ENCODE measurements at regions not wholly inside any gene's neighbourhood (a gene's known extent, or its start where the extent isn't known, plus 50 kb on each side); places are given as distances from the start of the nearest gene placed in this dataset.

DNA sequence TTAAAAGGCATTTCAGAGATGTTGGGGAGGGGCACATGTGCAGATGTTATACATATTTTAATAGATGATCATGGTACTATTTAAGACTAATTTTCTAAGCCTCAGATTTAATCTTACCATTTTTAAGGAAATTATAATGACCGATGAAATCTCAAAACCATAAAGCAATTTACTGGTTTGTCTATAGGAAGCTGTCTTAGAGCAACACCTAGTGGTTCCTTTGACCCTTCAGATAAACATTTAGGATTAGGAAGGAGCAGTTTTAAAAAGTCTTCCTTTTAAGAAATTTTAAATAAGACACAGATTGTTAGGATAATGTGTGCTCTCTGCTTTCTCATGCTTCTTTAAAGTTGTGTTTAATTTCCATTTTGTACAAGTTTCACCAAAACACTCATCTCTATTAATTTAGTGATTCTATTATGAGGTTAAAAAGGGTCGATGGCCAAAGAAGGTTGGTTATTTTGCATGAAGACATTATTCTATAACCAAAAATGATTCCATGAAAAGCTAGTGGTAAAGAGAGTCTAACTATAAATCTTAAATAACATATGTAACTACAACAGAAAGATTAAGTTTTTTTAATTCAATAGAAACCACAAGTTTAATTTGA is 376.4 kb downstream of the HACE1 start:
- no peak for DNase-seq
- no peaks in the 10 kb centered on the region for H3K9me3 ChIP-seq
- no peaks in the 10 kb centered on the region for H3K27me3 ChIP-seq
- H3K36me3 ChIP-seq = no peaks in the 10 kb centered on the region
- 9% methylated on average over 2 of the region's 2 CpGs for WGBS (ENCODE audit: insufficient coverage, low coverage, low lambda C conversion rate, missing lambda C conversion rate)
- H3K27ac ChIP-seq = no peak overlapping the region
- H3K4me1 ChIP-seq = no peaks in the 10 kb centered on the region
- ATAC-seq = no peak
- no peak for TF ChIP-seq POLR2A (IDR thresholded peaks at IDR 0.05)
- TF ChIP-seq, protein P1, sequence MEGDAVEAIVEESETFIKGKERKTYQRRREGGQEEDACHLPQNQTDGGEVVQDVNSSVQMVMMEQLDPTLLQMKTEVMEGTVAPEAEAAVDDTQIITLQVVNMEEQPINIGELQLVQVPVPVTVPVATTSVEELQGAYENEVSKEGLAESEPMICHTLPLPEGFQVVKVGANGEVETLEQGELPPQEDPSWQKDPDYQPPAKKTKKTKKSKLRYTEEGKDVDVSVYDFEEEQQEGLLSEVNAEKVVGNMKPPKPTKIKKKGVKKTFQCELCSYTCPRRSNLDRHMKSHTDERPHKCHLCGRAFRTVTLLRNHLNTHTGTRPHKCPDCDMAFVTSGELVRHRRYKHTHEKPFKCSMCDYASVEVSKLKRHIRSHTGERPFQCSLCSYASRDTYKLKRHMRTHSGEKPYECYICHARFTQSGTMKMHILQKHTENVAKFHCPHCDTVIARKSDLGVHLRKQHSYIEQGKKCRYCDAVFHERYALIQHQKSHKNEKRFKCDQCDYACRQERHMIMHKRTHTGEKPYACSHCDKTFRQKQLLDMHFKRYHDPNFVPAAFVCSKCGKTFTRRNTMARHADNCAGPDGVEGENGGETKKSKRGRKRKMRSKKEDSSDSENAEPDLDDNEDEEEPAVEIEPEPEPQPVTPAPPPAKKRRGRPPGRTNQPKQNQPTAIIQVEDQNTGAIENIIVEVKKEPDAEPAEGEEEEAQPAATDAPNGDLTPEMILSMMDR (IDR thresholded peaks at IDR 0.05) = peak in 1 of 4 donors; percentile 7
- intact Hi-C loops (cut with DNase I) = no loop called here
- H3K4me3 ChIP-seq = no peak overlapping the region

DNA sequence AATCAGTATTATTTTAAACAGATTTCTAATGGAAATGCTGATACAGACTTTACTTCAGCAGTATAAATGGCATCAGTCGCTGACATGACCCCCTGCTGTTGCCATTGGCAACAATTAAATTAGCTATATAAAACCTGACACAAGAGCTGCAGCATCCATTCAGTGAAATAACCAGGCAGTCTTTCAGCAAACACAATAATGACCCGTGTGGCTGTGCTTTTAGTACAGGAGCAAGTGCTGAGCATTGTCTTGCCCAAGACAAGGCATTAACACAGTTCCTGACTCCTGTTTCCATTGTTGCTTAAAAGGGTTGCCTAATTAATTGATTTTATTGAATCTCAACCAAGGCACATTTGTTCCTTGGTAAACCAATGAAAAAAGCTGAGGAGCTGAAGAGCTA is 382.1 kb downstream of the HACE1 start:
- Histone ChIP-seq H3K4me1 (no peaks in the 10 kb centered on the region), H3K27ac (no peak overlapping the region), H3K4me3 (no peak overlapping the region), H3K9me3 (no peaks in the 10 kb centered on the region), H3K27me3 (no peaks in the 10 kb centered on the region), H3K36me3 (no peaks in the 10 kb centered on the region)
- WGBS (ENCODE audit: insufficient coverage, low coverage, low lambda C conversion rate, missing lambda C conversion rate) = 18% methylated on average over 2 of the region's 2 CpGs
- DNase-seq (no peak), ATAC-seq (no peak)
- TF ChIP-seq, protein P1 (IDR thresholded peaks at IDR 0.05) = no peak
- no peak for TF ChIP-seq POLR2A (IDR thresholded peaks at IDR 0.05)
- intact Hi-C loops (cut with DNase I) = no loop called here

DNA sequence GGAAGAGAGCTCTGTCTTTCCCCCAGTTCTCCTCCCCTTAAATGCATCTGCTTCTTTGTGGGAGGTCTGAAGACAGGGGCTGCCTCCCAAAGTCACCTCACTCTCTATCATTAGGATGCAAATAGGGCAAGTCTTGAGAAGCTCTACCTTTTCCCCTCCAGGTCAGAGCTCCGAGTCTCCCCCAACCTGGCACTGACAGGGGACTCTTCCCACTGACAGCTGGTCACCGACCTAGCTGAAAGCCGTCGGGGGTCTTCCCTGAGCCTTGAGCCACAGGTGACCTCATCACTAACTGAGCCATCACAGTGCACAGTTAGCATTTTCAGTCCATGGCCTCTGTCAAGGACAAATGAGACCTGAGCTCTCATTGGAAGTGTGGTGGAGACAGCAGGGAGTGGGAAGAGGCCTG is 386.7 kb downstream of the HACE1 start:
- H3K27me3 ChIP-seq = no peaks in the 10 kb centered on the region
- intact Hi-C loops (cut with DNase I) = no loop called here

DNA sequence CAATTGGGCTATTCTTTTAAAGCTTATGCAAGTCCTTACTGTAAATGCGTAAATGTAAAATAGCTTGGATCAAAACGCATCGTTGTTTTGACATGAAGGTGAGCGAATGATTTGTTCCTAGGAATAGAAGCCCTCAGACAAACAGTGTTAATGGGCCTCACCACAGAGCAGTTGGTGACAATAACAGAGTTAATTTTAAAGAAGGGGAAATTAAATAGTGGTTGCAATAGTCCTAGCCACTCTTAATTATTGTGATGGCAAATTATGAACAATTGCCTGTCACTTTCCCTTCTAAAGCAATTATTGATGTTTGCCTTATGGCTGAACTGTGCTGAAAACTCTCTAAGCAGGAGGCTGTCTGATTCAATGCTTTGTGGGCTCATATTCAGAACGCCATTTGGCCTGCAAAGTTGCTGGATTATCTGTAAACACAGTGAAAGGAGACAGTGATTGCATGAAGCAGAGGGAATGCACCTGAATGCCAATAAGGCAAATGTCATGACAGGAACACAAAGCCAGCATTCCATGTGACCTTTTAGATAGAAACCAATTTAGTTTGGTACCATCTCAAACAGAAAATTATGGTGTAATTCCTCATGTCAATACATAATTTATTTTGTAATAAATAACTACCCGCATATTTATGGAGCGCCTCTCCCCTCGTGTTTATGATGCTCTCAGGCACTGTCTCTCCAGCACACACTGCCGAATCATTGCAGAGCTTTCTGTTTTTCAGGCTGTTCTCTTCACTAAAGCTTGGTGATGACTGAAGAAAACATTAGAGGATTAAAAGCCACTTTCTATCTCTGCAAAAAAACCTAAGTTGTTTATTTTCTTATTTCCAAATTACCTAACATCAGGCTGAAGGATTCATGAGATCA is 387.5 kb downstream of the HACE1 start:
- TF ChIP-seq, protein P1 (IDR thresholded peaks at IDR 0.05) = no peak
- no peak for TF ChIP-seq POLR2A (IDR thresholded peaks at IDR 0.05)
- no peak for DNase-seq
- H3K36me3 ChIP-seq = no peaks in the 10 kb centered on the region
- no peak overlapping the region for H3K27ac ChIP-seq
- no peaks in the 10 kb centered on the region for H3K4me1 ChIP-seq
- 57% methylated on average over 9 of the region's 9 CpGs for WGBS (ENCODE audit: insufficient coverage, low coverage, low lambda C conversion rate, missing lambda C conversion rate)
- no peak for ATAC-seq
- no peaks in the 10 kb centered on the region for H3K27me3 ChIP-seq
- H3K4me3 ChIP-seq = no peak overlapping the region
- intact Hi-C loops (cut with DNase I) = no loop called here
- no peaks in the 10 kb centered on the region for H3K9me3 ChIP-seq

More for the DNA sequence above, 386.7 kb downstream of the HACE1 start:
- WGBS (ENCODE audit: insufficient coverage, low coverage, low lambda C conversion rate, missing lambda C conversion rate) = 29% methylated on average over 1 of the region's 4 CpGs
- TF ChIP-seq POLR2A (IDR thresholded peaks at IDR 0.05) = no peak
- Histone ChIP-seq H3K9me3 (no peaks in the 10 kb centered on the region), H3K4me3 (no peak overlapping the region), H3K27ac (no peak overlapping the region), H3K4me1 (no peaks in the 10 kb centered on the region), H3K36me3 (no peaks in the 10 kb centered on the region)
- no peak for ATAC-seq
- no peak for DNase-seq

DNA sequence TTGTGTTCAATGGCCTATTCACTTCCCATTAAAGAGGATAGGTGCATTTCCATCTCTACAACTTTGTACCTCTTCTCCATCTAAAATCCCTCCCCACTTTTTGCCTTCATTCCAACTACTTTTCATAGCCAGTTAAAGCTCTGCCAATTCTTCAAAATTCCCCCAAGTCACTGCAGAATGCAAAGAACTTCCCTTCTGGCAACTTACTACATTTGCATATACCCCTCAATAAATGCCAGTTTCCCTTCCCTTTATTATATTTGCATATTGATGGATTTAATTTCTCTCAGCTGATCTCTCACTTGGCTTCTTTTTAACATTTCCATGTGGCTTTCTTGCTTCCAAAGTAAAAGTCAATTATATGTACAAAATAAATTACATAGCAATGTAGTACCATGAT is 393.4 kb downstream of the HACE1 start:
- H3K4me3 ChIP-seq = no peak overlapping the region
- H3K27me3 ChIP-seq = no peaks in the 10 kb centered on the region
- no peaks in the 10 kb centered on the region for H3K9me3 ChIP-seq
- no peak overlapping the region for H3K27ac ChIP-seq
- DNase-seq = no peak
- ATAC-seq = no peak
- no peak for TF ChIP-seq POLR2A (IDR thresholded peaks at IDR 0.05)
- TF ChIP-seq, protein P1 (IDR thresholded peaks at IDR 0.05) = no peak
- H3K4me1 ChIP-seq = no peaks in the 10 kb centered on the region
- no peaks in the 10 kb centered on the region for H3K36me3 ChIP-seq
- intact Hi-C loops (cut with DNase I) = no loop called here
